ENCODE measurements at regions not wholly inside any gene's neighbourhood (a gene's known extent, or its start where the extent isn't known, plus 50 kb on each side); places are given as distances from the start of the nearest gene placed in this dataset.
"Not testable (repeated sequence)": the region's sequence is repeated elsewhere in the genome, so short reads cannot be mapped to it uniquely, and the experiment has no call there.

DNA sequence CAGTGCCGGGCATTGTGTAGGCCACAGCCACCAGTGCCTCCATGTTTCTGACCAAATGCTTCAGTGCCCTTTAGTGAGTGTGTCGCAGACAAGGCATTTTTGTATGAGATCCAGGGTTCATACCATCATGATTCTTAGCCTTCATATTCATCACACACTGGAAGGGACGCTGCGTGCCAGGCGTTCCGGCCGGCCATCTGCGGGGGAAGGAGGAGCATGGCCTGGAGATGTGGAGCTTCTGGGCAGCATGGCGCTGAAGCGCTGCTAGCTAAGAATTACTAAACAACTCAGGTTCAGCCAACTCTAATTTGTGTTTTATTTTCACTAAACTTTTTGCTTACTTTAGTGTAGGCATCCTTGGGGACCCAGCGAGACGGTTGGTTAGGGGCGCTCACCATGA is 111.4 kb upstream of the EXOC2 start:
- H3K27ac ChIP-seq (ENCODE audit: low read length): no peak overlapping the region
- no peak for DNase-seq
- no peaks in the 10 kb centered on the region for H3K79me2 ChIP-seq (ENCODE audit: low read length)
- H3K4me3 ChIP-seq (ENCODE audit: low read length): no peak overlapping the region
- no peaks in the 10 kb centered on the region for H3F3A ChIP-seq (ENCODE audit: insufficient read depth, low read length)
- H3K9me3 ChIP-seq (replicated peaks; ENCODE audit: insufficient read depth, low read length): no peaks in the 10 kb centered on the region
- no peaks in the 10 kb centered on the region for H3K36me3 ChIP-seq (replicated peaks; ENCODE audit: insufficient read depth, low read length)
- no peaks in the 10 kb centered on the region for H3K27me3 ChIP-seq (replicated peaks; ENCODE audit: insufficient read depth, low read length)
- H3K4me2 ChIP-seq (ENCODE audit: low read depth, low read length): no peak overlapping the region
- H3K9me2 ChIP-seq (replicated peaks; ENCODE audit: insufficient read depth, low read length): no peaks in the 10 kb centered on the region
- TF ChIP-seq EZH2phosphoT487 (IDR thresholded peaks at IDR 0.05; ENCODE audit: low read length) (no peak), EZH2 (optimal IDR thresholded peaks at IDR 0.05; ENCODE audit: low read depth, low read length) (no peak), CTCF (IDR thresholded peaks at IDR 0.05; ENCODE audit: low read length) (no peak)
- H2AFZ ChIP-seq (ENCODE audit: low read length): no peak overlapping the region
- no peaks in the 10 kb centered on the region for H4K20me1 ChIP-seq (ENCODE audit: insufficient read depth, low read length)
- H3K9ac ChIP-seq (ENCODE audit: low read length): no peak overlapping the region
- peaks cover 7% of the 10 kb centered on the region for H3K4me1 ChIP-seq (ENCODE audit: low read length)

DNA sequence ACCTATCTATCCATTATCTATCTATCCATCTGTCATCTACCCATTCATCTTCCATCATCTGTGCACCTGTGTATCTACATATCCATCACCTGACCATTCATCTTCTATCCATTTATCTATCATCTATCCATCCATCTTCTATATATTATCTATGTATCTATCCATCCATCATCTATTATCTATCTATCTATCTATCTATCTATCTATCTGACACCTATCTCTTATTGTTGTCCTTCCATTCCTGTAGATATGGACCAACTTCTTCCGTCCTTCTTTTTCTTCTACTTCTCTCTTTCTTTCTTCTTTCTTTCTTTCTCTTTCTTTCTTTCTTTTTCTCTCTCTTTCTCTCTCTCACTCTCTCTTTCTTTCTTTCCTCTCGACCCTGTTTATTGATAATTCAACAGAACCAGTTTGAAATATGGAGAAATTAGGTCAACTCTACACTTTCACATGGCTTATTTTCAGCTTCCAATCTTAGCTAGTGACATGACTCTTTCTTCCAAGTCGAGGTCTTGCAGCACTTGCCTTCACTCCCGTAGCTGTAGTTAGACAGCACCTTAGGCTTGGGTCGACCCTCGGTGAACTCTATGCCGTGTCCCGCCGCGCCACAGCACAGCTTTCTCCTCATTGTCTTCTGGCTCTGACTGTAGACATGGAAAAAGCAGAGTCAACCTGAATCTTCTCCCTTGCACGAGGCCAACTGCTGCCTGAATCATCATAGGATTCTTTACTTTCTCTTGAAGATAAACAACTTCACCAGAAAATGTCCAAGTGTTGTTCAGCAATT is 110.4 kb upstream of the EXOC2 start:
- Histone ChIP-seq H2AFZ (ENCODE audit: low read length) (no peak overlapping the region), H3K4me3 (ENCODE audit: low read length) (no peak overlapping the region), H3K9me2 (replicated peaks; ENCODE audit: insufficient read depth, low read length) (no peaks in the 10 kb centered on the region), H3K79me2 (ENCODE audit: low read length) (no peaks in the 10 kb centered on the region), H3K36me3 (replicated peaks; ENCODE audit: insufficient read depth, low read length) (no peaks in the 10 kb centered on the region), H4K20me1 (ENCODE audit: insufficient read depth, low read length) (no peaks in the 10 kb centered on the region), H3K27me3 (replicated peaks; ENCODE audit: insufficient read depth, low read length) (no peaks in the 10 kb centered on the region), H3F3A (ENCODE audit: insufficient read depth, low read length) (no peaks in the 10 kb centered on the region), H3K4me1 (ENCODE audit: low read length) (peaks cover 6% of the 10 kb centered on the region), H3K9ac (ENCODE audit: low read length) (no peak overlapping the region), H3K27ac (ENCODE audit: low read length) (no peak overlapping the region), H3K9me3 (replicated peaks; ENCODE audit: insufficient read depth, low read length) (no peaks in the 10 kb centered on the region), H3K4me2 (ENCODE audit: low read depth, low read length) (no peak overlapping the region)
- TF ChIP-seq EZH2 (optimal IDR thresholded peaks at IDR 0.05; ENCODE audit: low read depth, low read length) (no peak), CTCF (IDR thresholded peaks at IDR 0.05; ENCODE audit: low read length) (no peak), EZH2phosphoT487 (IDR thresholded peaks at IDR 0.05; ENCODE audit: low read length) (no peak)
- DNase-seq: no peak

DNA sequence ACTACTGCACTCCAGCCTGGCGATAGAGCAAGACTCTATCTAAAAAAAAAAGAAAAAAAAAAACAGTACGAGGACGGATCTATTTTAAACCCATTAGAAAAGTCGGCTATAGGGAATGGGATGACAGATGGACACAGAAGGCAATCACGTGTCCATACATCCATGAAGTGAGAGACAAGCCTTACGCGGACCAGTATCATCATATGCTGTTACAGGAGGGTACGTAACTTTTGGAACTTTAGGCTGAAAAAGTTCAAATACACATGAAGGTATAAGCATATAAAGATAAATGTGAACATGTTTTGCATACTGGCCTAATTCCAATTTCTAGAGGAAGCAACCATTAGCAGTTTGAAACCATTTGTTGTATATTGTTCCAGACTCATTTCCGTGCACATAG is 109.8 kb upstream of the EXOC2 start:
- Histone ChIP-seq H3K36me3 (replicated peaks; ENCODE audit: insufficient read depth, low read length) (no peaks in the 10 kb centered on the region), H3K9me2 (replicated peaks; ENCODE audit: insufficient read depth, low read length) (no peaks in the 10 kb centered on the region), H3K79me2 (ENCODE audit: low read length) (no peaks in the 10 kb centered on the region), H3F3A (ENCODE audit: insufficient read depth, low read length) (no peaks in the 10 kb centered on the region), H3K4me3 (ENCODE audit: low read length) (no peak overlapping the region), H3K27ac (ENCODE audit: low read length) (no peak overlapping the region), H3K4me2 (ENCODE audit: low read depth, low read length) (no peak overlapping the region), H3K27me3 (replicated peaks; ENCODE audit: insufficient read depth, low read length) (no peaks in the 10 kb centered on the region), H3K9ac (ENCODE audit: low read length) (no peak overlapping the region), H4K20me1 (ENCODE audit: insufficient read depth, low read length) (no peaks in the 10 kb centered on the region), H2AFZ (ENCODE audit: low read length) (no peak overlapping the region), H3K9me3 (replicated peaks; ENCODE audit: insufficient read depth, low read length) (no peaks in the 10 kb centered on the region), H3K4me1 (ENCODE audit: low read length) (no peaks in the 10 kb centered on the region)
- TF ChIP-seq EZH2phosphoT487 (IDR thresholded peaks at IDR 0.05; ENCODE audit: low read length) (no peak), EZH2 (optimal IDR thresholded peaks at IDR 0.05; ENCODE audit: low read depth, low read length) (no peak), CTCF (IDR thresholded peaks at IDR 0.05; ENCODE audit: low read length) (no peak)
- DNase-seq: no peak

DNA sequence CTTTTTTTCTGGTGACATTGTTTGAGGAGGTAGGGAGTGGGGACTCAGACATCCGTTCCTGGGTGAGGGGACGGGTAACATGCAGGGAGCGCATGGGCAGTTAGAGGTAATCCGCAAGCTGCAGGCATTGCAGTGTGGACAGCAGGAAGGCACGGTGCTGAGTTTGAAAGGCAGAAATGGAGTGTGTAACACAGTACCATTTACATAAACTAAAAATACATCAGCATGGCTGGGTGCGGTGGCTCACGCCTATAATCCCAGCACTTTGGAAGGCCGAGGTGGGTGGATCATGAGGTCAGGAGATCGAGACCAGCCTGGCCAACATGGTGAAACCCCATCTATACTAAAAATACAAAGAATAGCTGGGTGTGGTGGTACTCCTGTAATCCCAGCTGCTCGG is 109.3 kb upstream of the EXOC2 start:
- not testable (repeated sequence) for H3K27ac ChIP-seq (ENCODE audit: low read length); H4K20me1 ChIP-seq (ENCODE audit: insufficient read depth, low read length); H3F3A ChIP-seq (ENCODE audit: insufficient read depth, low read length); H3K27me3 ChIP-seq (replicated peaks; ENCODE audit: insufficient read depth, low read length); H3K4me1 ChIP-seq (ENCODE audit: low read length); H2AFZ ChIP-seq (ENCODE audit: low read length); H3K36me3 ChIP-seq (replicated peaks; ENCODE audit: insufficient read depth, low read length); H3K4me3 ChIP-seq (ENCODE audit: low read length); H3K9ac ChIP-seq (ENCODE audit: low read length); H3K9me3 ChIP-seq (replicated peaks; ENCODE audit: insufficient read depth, low read length); H3K9me2 ChIP-seq (replicated peaks; ENCODE audit: insufficient read depth, low read length); H3K79me2 ChIP-seq (ENCODE audit: low read length); DNase-seq; H3K4me2 ChIP-seq (ENCODE audit: low read depth, low read length)

Data from MM.1S (cell line).